GM12878 (cell line): ENCODE measurements at regions not wholly inside any gene's neighbourhood (a gene's known extent, or its start where the extent isn't known, plus 50 kb on each side); places are given as distances from the start of the nearest gene placed in this dataset.

Experiments
- ATAC-seq: fragments of 200-7000 bp; cut with Tn5 transposase; 3 replicates; pipeline ENCODE4 v1.9.1; 2020; ENCODE audit warnings: mild to moderate bottlenecking, moderate library complexity
- BruUV-seq: library from RNA; stranded (reverse); fragments of 400-500 nt; replicated peaks from 2 replicates; lab custom pipeline; 2021; lab: Mats Ljungman, UMichigan
- CTCF ChIA-PET: fragments of 300-600 bp; sonication (Branson Sonifier 250); formaldehyde crosslinking; extraction: SDS; loops from one replicate; lab custom pipeline; 2021; ENCODE audit warnings: inconsistent platforms; lab: Yijun Ruan, JAX
- POLR2A ChIA-PET: fragments of 350-600 bp; formaldehyde crosslinking; extraction: SDS; loops from one replicate; lab custom pipeline; 2021; ENCODE audit warnings: inconsistent platforms; lab: Charles Lee
- RAD21 ChIA-PET: fragments of 300-600 bp; sonication (Branson Sonifier 250); formaldehyde crosslinking; loops from one replicate; lab custom pipeline; 2023; ENCODE audit warnings: antibody characterized with exemption; ENCODE audit not compliant: unreplicated experiment; lab: Charles Lee
- SMC1A ChIA-PET: fragments of 300-600 bp; sonication (Branson Sonifier 250); formaldehyde crosslinking; loops from one replicate; lab custom pipeline; 2023; ENCODE audit not compliant: unreplicated experiment, uncharacterized antibody; lab: Charles Lee
- DNase-seq: peaks from one replicate; pipeline ENCODE4 v3.0.0-alpha.2; 2011; ENCODE audit warnings: low read depth, low spot score
- FAIRE-seq: peaks from 3 replicates; lab custom pipeline; 2011; peaks lifted over from hg19 to GRCh38; lab: Jason Lieb, UNC
- H2AFZ ChIP-seq: 2 replicates; pipeline ENCODE4 v1.6.0; 2011; ENCODE audit warnings: low read depth, low read length, control low read depth; ENCODE audit not compliant: control insufficient read depth
- H3K27ac ChIP-seq: 2 replicates; pipeline ENCODE4 v1.5.1; 2011; ENCODE audit warnings: control low read depth; ENCODE audit not compliant: control insufficient read depth, insufficient read depth
- H3K27me3 ChIP-seq, 2 experiments: replicated peaks in 1 of 2; 2 replicates each; pipeline versions ENCODE4 v1.6.0 to v1.6.1; 2011; ENCODE audit warnings: low read length in 1 of 2; ENCODE audit not compliant: control insufficient read depth in 2 of 2, insufficient read depth in 2 of 2
- H3K36me3 ChIP-seq, 2 experiments: 2 replicates each; pipeline ENCODE4 v1.5.1; 2011; ENCODE audit warnings: low read length in 1 of 2; ENCODE audit not compliant: control insufficient read depth in 2 of 2, insufficient read depth in 2 of 2
- H3K4me1 ChIP-seq: 2 replicates; pipeline ENCODE4 v1.6.1; 2011; ENCODE audit warnings: mild to moderate bottlenecking, low read length, moderate library complexity, mixed read lengths; ENCODE audit not compliant: control insufficient read depth, insufficient read depth
- H3K4me2 ChIP-seq: 2 replicates; pipeline ENCODE4 v1.6.0; 2011; ENCODE audit warnings: control low read depth; ENCODE audit not compliant: control insufficient read depth, insufficient read depth
- H3K4me3 ChIP-seq: fragments of 200-600 bp; sonication (generic); 2 replicates; pipeline ENCODE4 v1.5.1; 2016
- H3K79me2 ChIP-seq: 2 replicates; pipeline ENCODE4 v1.6.0; 2011; ENCODE audit warnings: low read length; ENCODE audit not compliant: control insufficient read depth, insufficient read depth
- H3K9ac ChIP-seq: 2 replicates; pipeline ENCODE4 v1.8.0; 2011; ENCODE audit warnings: low read length, control low read depth, mixed read lengths; ENCODE audit not compliant: control insufficient read depth, insufficient read depth
- H3K9me3 ChIP-seq: replicated peaks from 3 replicates; pipeline ENCODE4 v1.5.1; 2011; ENCODE audit warnings: mild to moderate bottlenecking, low read length; ENCODE audit not compliant: control insufficient read depth, insufficient read depth
- H4K20me1 ChIP-seq: 2 replicates; pipeline ENCODE4 v1.6.0; 2011; ENCODE audit not compliant: control insufficient read depth, insufficient read depth
- ASH2L ChIP-seq: fragments of 300-600, 200-600 bp; sonication (generic); IDR thresholded peaks from 2 replicates; pipeline ENCODE4 v1.6.1; 2017; ENCODE audit warnings: low read depth, mild to moderate bottlenecking, borderline replicate concordance
- BMI1 ChIP-seq: fragments of 450-650 bp; IDR thresholded peaks from 2 replicates; pipeline ENCODE4 v1.6.1; 2016; ENCODE audit warnings: mild to moderate bottlenecking, moderate library complexity, borderline replicate concordance
- CHD4 ChIP-seq: fragments of 200-600 bp; sonication (generic); IDR thresholded peaks from 2 replicates; pipeline ENCODE4 v1.6.1; 2016; ENCODE audit warnings: mild to moderate bottlenecking
- CREB1 ChIP-seq: IDR thresholded peaks from 2 replicates; pipeline ENCODE4 v1.6.1; 2012; ENCODE audit warnings: low read depth, mild to moderate bottlenecking, inconsistent platforms
- EGR1 ChIP-seq, 2 experiments: IDR thresholded peaks; 1 replicate in 1 of 2; 2 replicates in 1 of 2; pipeline ENCODE4 v1.6.1; 2011 to 2012; ENCODE audit warnings: low read depth in 2 of 2, low read length in 2 of 2, borderline replicate concordance in 1 of 2, mild to moderate bottlenecking in 1 of 2, moderate library complexity in 1 of 2
- ETV6 ChIP-seq, 2 experiments: fragments of 450-650 bp in 1 of 2; IDR thresholded peaks in 1 of 2; conservative IDR thresholded peaks in 1 of 2; 2 replicates each; pipeline ENCODE4 v1.6.1; 2014; ENCODE audit warnings: antibody characterized with exemption in 1 of 2, borderline replicate concordance in 1 of 2, low read depth in 1 of 2, mild to moderate bottlenecking in 1 of 2, moderate library complexity in 1 of 2
- HCFC1 ChIP-seq: fragments of 150-350 bp; IDR thresholded peaks from 2 replicates; pipeline ENCODE4 v1.6.1; 2014; ENCODE audit warnings: low read length
- HDAC6 ChIP-seq: fragments of 200-600 bp; sonication (generic); IDR thresholded peaks from one replicate; pipeline ENCODE4 v1.8.0; 2017; ENCODE audit warnings: antibody characterized with exemption; ENCODE audit not compliant: unreplicated experiment
- IRF5 ChIP-seq: fragments of 450-650 bp; IDR thresholded peaks from 2 replicates; pipeline ENCODE4 v1.6.1; 2017; ENCODE audit warnings: borderline replicate concordance
- JUNB ChIP-seq: IDR thresholded peaks from 2 replicates; pipeline ENCODE4 v1.6.1; 2016; ENCODE audit warnings: antibody characterized with exemption, mild to moderate bottlenecking
- NFIC ChIP-seq: IDR thresholded peaks from 2 replicates; pipeline ENCODE4 v1.6.1; 2012; ENCODE audit warnings: low read depth, mild to moderate bottlenecking, inconsistent platforms, low read length, moderate library complexity
- NR2F1 ChIP-seq: fragments of 450-650 bp; conservative IDR thresholded peaks from 2 replicates; pipeline ENCODE4 v1.6.1; 2017; ENCODE audit warnings: mild to moderate bottlenecking
- NRF1 ChIP-seq: conservative IDR thresholded peaks from 2 replicates; pipeline ENCODE4 v1.6.1; 2011; ENCODE audit warnings: mild to moderate bottlenecking, low read depth, low read length, improper control_type of control experiment
- PML ChIP-seq: IDR thresholded peaks from 2 replicates; pipeline ENCODE4 v1.6.1; 2012; ENCODE audit warnings: low read length, inconsistent platforms
- POU2F2 ChIP-seq: IDR thresholded peaks from 3 replicates; pipeline ENCODE4 v1.6.1; 2011; ENCODE audit warnings: low read depth, mild to moderate bottlenecking, low read length, borderline replicate concordance
- RUNX3 ChIP-seq: IDR thresholded peaks from 2 replicates; pipeline ENCODE4 v1.6.1; 2012; ENCODE audit warnings: low read length, inconsistent platforms
- SMARCA5 ChIP-seq: fragments of 450-650 bp; IDR thresholded peaks from 2 replicates; pipeline ENCODE4 v1.6.1; 2017; ENCODE audit warnings: mild to moderate bottlenecking
- SREBF1 ChIP-seq: IDR thresholded peaks from 2 replicates; pipeline ENCODE4 v1.6.1; 2012; ENCODE audit warnings: mild to moderate bottlenecking, low read length
- STAT1 ChIP-seq: fragments of 450-650 bp; conservative IDR thresholded peaks from 2 replicates; pipeline ENCODE4 v1.6.1; 2014; ENCODE audit warnings: antibody characterized with exemption, mild to moderate bottlenecking
- SUPT20H ChIP-seq: IDR thresholded peaks from 2 replicates; pipeline ENCODE4 v1.6.1; 2011; ENCODE audit warnings: low read depth, mild to moderate bottlenecking, low read length, moderate library complexity, borderline replicate concordance; ENCODE audit not compliant: control insufficient read depth
- TCF12 ChIP-seq: IDR thresholded peaks from 2 replicates; pipeline ENCODE4 v1.6.1; 2011; ENCODE audit warnings: low read depth, mild to moderate bottlenecking, low read length
- USF2 ChIP-seq: IDR thresholded peaks from 2 replicates; pipeline ENCODE4 v1.6.1; 2011; ENCODE audit warnings: low read depth, low read length, improper control_type of control experiment, borderline replicate concordance
- WGBS: methylation state at CpG from one replicate; pipeline ENCODE4 v1.1.6; 2016; ENCODE audit warnings: low lambda C conversion rate; ENCODE audit not compliant: insufficient replicate concordance, insufficient coverage; ENCODE audit errors: missing lambda C conversion rate; 5-methylcytosine and 5-hydroxymethylcytosine counted together
- in situ Hi-C: fragments of 300-500 bp; cut with MboI; formaldehyde crosslinking; loops from 9 replicates; pipeline ENCODE4 v1.14.3; 2018; ENCODE audit warnings: mixed read lengths
- intact Hi-C: fragments of 100-400 bp; cut with micrococcal nuclease; formaldehyde crosslinking; loops from one replicate; pipeline ENCODE4 v1.14.2; 2022; ENCODE audit not compliant: unreplicated experiment

GRCh38 chr20:53738945-53739798 is 145.5 kb upstream of the ZNF217 start:
- no TSS peak for BruUV-seq
- 0 out of 2 replicates have a peak, but pooled peaks have one; percentile 11 for TF ChIP-seq PML
- TF ChIP-seq POU2F2: peak; percentile 95
- TF ChIP-seq CHD4: no peak
- TF ChIP-seq IRF5: no peak
- no peak for TF ChIP-seq STAT1
- 0 out of 2 replicates have a peak, but pooled peaks have one; percentile 3 for TF ChIP-seq CREB1
- peak; percentile 60 for TF ChIP-seq NFIC
- TF ChIP-seq HDAC6: no peak
- TF ChIP-seq RUNX3: peak; percentile 60
- TF ChIP-seq JUNB: 0 out of 2 replicates have a peak, but pooled peaks have one; percentile 33
- TF ChIP-seq SUPT20H: no peak
- peak; percentile 55; the same call in 1 of the 2 replicates for TF ChIP-seq SREBF1
- TF ChIP-seq HCFC1: no peak
- TF ChIP-seq SMARCA5: 0 out of 2 replicates have a peak, but pooled peaks have one; percentile 25
- TF ChIP-seq ASH2L: no peak
- no peak for TF ChIP-seq USF2
- peak in 1 of 2 experiments; percentile 92; a peak in 2 of 4 replicates for TF ChIP-seq ETV6 (conservative IDR thresholded peaks at IDR 0.05 in 1 of 2, IDR thresholded peaks at IDR 0.05 in 1 of 2; ENCODE audit: borderline replicate concordance in 1 of 2, low read depth in 1 of 2)
- no peak for TF ChIP-seq NRF1
- TF ChIP-seq EGR1 (IDR thresholded peaks at IDR 0.05; ENCODE audit: borderline replicate concordance in 1 of 2, low read depth in 2 of 2, low read length in 2 of 2): peak in 1 of 2 experiments; percentile 68; a peak in 1 of 3 replicates
- no peak for TF ChIP-seq TCF12
- TF ChIP-seq BMI1: no peak
- peak; percentile 48; the same call in 1 of the 2 replicates for TF ChIP-seq NR2F1

More at GRCh38 chr20:53738945-53739798, 145.5 kb upstream of the ZNF217 start:
- POLR2A ChIA-PET: interaction anchor here (0.6 to 6.0 kb wide), 17 partner anchors 9 to 194 kb away, joined by 3 to 49 read pairs (median 3); no protein-coding TSS in a partner anchor
- SMC1A ChIA-PET: interaction anchor here (0.6 to 14.8 kb wide), 34 partner anchors 8 to 201 kb away, joined by 3 to 290 read pairs (median 4); no protein-coding TSS in a partner anchor
- intact Hi-C loops (loop anchor here (5.0 kb wide), 3 partner anchors 82 to 157 kb away; no protein-coding TSS in a partner anchor), in situ Hi-C loops (loop anchor here (25.0 kb wide), 1 partner anchor 1552 kb away; the partner anchor contains the start of gene ZFP64)
- WGBS: 2% methylated on average over 11 of the region's 11 CpGs
- no peak for FAIRE-seq
- Histone ChIP-seq H3K36me3 (no peaks in the 10 kb centered on the region), H3K9ac (peak overlapping the region; percentile 70), H3K4me3 (peak overlapping the region; percentile 64; the same call in 1 of the 2 replicates), H3K4me2 (peak overlapping the region; percentile 85), H3K27me3 (no peaks in the 10 kb centered on the region), H4K20me1 (no peaks in the 10 kb centered on the region), H3K4me1 (peaks cover 56% of the 10 kb centered on the region), H3K9me3 (no peaks in the 10 kb centered on the region; the same call in 2 of the 3 replicates), H2AFZ (peak overlapping the region; percentile 79), H3K79me2 (no peaks in the 10 kb centered on the region; the same call in 1 of the 2 replicates), H3K27ac (peak overlapping the region; percentile 86)
- RAD21 ChIA-PET: interaction anchor here (0.8 to 3.5 kb wide), 24 partner anchors 9 to 193 kb away, joined by 3 to 37 read pairs (median 4); partner anchors contain the start of gene ZNF217
- DNase-seq: no peak
- CTCF ChIA-PET: interaction anchor here (0.6 to 7.4 kb wide), 13 partner anchors 10 to 247 kb away, joined by 3 to 47 read pairs (median 5); no protein-coding TSS in a partner anchor
- peak; percentile 34 for ATAC-seq
